Astrocyte (in vitro differentiated cells and primary cell): ENCODE measurements at regions not wholly inside any gene's neighbourhood (a gene's known extent, or its start where the extent isn't known, plus 50 kb on each side); places are given as distances from the start of the nearest gene placed in this dataset.

ENCODE experiments used
- CTCF ChIP-seq: IDR thresholded peaks from 2 replicates; pipeline ENCODE4 v1.5.1; 2011; ENCODE audit warnings: low read depth, mild to moderate bottlenecking, inconsistent platforms, low read length, moderate library complexity; ENCODE audit not compliant: insufficient read depth
- EZH2 ChIP-seq: IDR thresholded peaks from 2 replicates; pipeline ENCODE4 v1.6.1; 2012; ENCODE audit warnings: mild to moderate bottlenecking, low read length, inconsistent platforms; ENCODE audit not compliant: insufficient read depth

GRCh38 chr9:75391497-75391896 lies 303.2 kb downstream of the OSTF1 start:
- TF ChIP-seq CTCF (no peak), EZH2 (no peak)
